ENCODE measurements at regions not wholly inside any gene's neighbourhood (a gene's known extent, or its start where the extent isn't known, plus 50 kb on each side); places are given as distances from the start of the nearest gene placed in this dataset.

GRCh38 chrX:43266487-43266886 is 389.6 kb upstream of the MAOA start:
- intact Hi-C loops (cut with DNase I; ENCODE audit: low total_unique reads) (no loop called here), in situ Hi-C loops (cut with MboI; ENCODE audit: low sequenced_read_pairs in 4 of 4) (no loop called here)
- Histone ChIP-seq H3K36me3 (no peaks in the 10 kb centered on the region), H3K9me3 (no peaks in the 10 kb centered on the region), H3K27ac (no peak overlapping the region), H3K27me3 (no peaks in the 10 kb centered on the region), H3K4me3 (no peak overlapping the region), H3K4me1 (no peaks in the 10 kb centered on the region)
- no peak for DNase-seq
- ATAC-seq = no peak
- no peak for TF ChIP-seq POLR2A (IDR thresholded peaks at IDR 0.05)
- no peak for TF ChIP-seq CTCF (IDR thresholded peaks at IDR 0.05 in 4 of 5, conservative IDR thresholded peaks at IDR 0.05 in 1 of 5)

- Histone ChIP-seq H3K9me3 (no peaks in the 10 kb centered on the region), H3K27me3 (no peaks in the 10 kb centered on the region), H3K4me1 (no peaks in the 10 kb centered on the region), H3K27ac (no peak overlapping the region), H3K4me3 (no peak overlapping the region), H3K36me3 (no peaks in the 10 kb centered on the region)
- ATAC-seq = no peak
- no peak for TF ChIP-seq POLR2A (IDR thresholded peaks at IDR 0.05)
- intact Hi-C loops (cut with DNase I; ENCODE audit: low total_unique reads) (no loop called here), in situ Hi-C loops (cut with MboI; ENCODE audit: low sequenced_read_pairs in 4 of 4) (no loop called here)
- DNase-seq = no peak
These were observed 388.4 kb upstream of the MAOA start for GRCh38 chrX:43267652-43268051.

- H3K36me3 ChIP-seq = no peaks in the 10 kb centered on the region
- no peak for TF ChIP-seq CTCF (IDR thresholded peaks at IDR 0.05 in 4 of 5, conservative IDR thresholded peaks at IDR 0.05 in 1 of 5)
- TF ChIP-seq POLR2A (IDR thresholded peaks at IDR 0.05) = no peak
- ATAC-seq = no peak
- no peaks in the 10 kb centered on the region for H3K27me3 ChIP-seq
- no peak overlapping the region for H3K4me3 ChIP-seq
- intact Hi-C loops (cut with DNase I; ENCODE audit: low total_unique reads) = no loop called here
- no peaks in the 10 kb centered on the region for H3K9me3 ChIP-seq
- no peak overlapping the region for H3K27ac ChIP-seq
- H3K4me1 ChIP-seq = no peaks in the 10 kb centered on the region
- DNase-seq = no peak
- in situ Hi-C loops (cut with MboI; ENCODE audit: low sequenced_read_pairs in 4 of 4) = no loop called here
These were observed 386.9 kb upstream of the MAOA start for GRCh38 chrX:43269201-43269600.

DNA sequence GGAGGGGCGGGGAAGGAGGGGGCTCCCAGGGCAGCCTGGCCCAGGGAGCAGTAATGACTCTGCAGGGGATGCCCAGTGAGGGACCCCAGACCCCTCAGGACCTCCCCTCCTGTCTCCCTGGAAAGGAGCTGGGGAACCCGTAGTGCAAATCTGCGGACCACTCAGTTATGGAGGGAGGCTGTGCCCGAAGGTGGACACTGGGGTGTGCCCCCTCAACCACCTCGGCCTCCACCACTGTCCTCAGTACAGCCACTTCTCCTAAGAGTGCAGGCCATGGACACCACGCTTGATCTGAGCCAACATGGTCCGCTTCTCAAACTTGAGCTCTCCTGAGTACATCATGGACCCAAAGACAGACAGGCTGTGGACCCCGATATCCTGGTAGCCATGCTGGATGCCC is 378.2 kb upstream of the MAOA start:
- DNase-seq (no peak), ATAC-seq (no peak)
- no peaks in the 10 kb centered on the region for H3K9me3 ChIP-seq
- in situ Hi-C loops (cut with MboI; ENCODE audit: low sequenced_read_pairs in 4 of 4) = no loop called here
- no peak for TF ChIP-seq CTCF (IDR thresholded peaks at IDR 0.05 in 4 of 5, conservative IDR thresholded peaks at IDR 0.05 in 1 of 5)
- no peak for TF ChIP-seq POLR2A (IDR thresholded peaks at IDR 0.05)
- no peaks in the 10 kb centered on the region for H3K4me1 ChIP-seq
- H3K4me3 ChIP-seq = no peak overlapping the region
- H3K36me3 ChIP-seq = no peaks in the 10 kb centered on the region
- no peak overlapping the region for H3K27ac ChIP-seq
- no peaks in the 10 kb centered on the region for H3K27me3 ChIP-seq
- intact Hi-C loops (cut with DNase I; ENCODE audit: low total_unique reads) = no loop called here

DNA sequence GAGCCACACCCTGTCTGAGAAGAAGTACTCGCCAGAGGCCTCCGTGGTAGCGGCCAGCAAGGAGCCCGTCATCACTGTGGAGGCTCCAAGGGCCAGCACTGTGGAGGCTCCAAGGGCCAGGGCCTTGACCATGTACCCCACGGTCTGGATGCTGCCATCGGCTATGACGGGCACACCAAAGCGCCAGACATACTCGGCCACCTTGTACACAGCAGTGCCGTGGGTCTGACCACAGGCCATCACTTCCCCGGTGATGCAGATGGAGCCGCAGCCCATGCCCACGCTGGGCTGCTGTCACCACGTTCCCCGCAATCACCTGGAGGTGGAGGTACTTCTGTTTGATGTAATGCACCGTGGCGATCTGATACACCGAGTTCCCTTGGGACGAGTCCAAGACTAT is 377.7 kb upstream of the MAOA start:
- H3K9me3 ChIP-seq = no peaks in the 10 kb centered on the region
- no peak overlapping the region for H3K4me3 ChIP-seq
- no peaks in the 10 kb centered on the region for H3K4me1 ChIP-seq
- no peaks in the 10 kb centered on the region for H3K27me3 ChIP-seq
- ATAC-seq (no peak), DNase-seq (no peak)
- H3K36me3 ChIP-seq = no peaks in the 10 kb centered on the region
- in situ Hi-C loops (cut with MboI; ENCODE audit: low sequenced_read_pairs in 4 of 4) (no loop called here), intact Hi-C loops (cut with DNase I; ENCODE audit: low total_unique reads) (no loop called here)
- no peak overlapping the region for H3K27ac ChIP-seq
- no peak for TF ChIP-seq POLR2A (IDR thresholded peaks at IDR 0.05)
- TF ChIP-seq CTCF (IDR thresholded peaks at IDR 0.05 in 4 of 5, conservative IDR thresholded peaks at IDR 0.05 in 1 of 5) = no peak
